HG02588 (cell line): ENCODE measurements at regions not wholly inside any gene's neighbourhood (a gene's known extent, or its start where the extent isn't known, plus 50 kb on each side); places are given as distances from the start of the nearest gene placed in this dataset.
"Not testable (repeated sequence)": the region's sequence is repeated elsewhere in the genome, so short reads cannot be mapped to it uniquely, and the experiment has no call there.

ENCODE experiments used
- ATAC-seq: cut with Tn5 transposase; IDR thresholded peaks from one replicate; pipeline ENCODE4 v1.9.1; 2021; ENCODE audit warnings: mild to moderate bottlenecking, moderate library complexity; ENCODE audit not compliant: unreplicated experiment

- ATAC-seq, result not testable (repeated sequence)
Observed at GRCh38 chr7:149930374-149931068, 56.8 kb downstream of the ATP6V0E2 start.

- ATAC-seq, result not testable (repeated sequence)
Observed at GRCh38 chr7:149933776-149934175, 60.0 kb downstream of the ATP6V0E2 start.

GRCh38 chr7:149947346-149947745, 73.6 kb downstream of the ATP6V0E2 start:
- not testable (repeated sequence) for ATAC-seq

GRCh38 chr7:149948444-149948843, 74.7 kb downstream of the ATP6V0E2 start:
- ATAC-seq, result not testable (repeated sequence)

- ATAC-seq, result not testable (repeated sequence)
Observed at GRCh38 chr7:149949863-149950577, 76.3 kb downstream of the ATP6V0E2 start.

- ATAC-seq, result not testable (repeated sequence)
Observed at GRCh38 chr7:149950578-149950924, 76.8 kb downstream of the ATP6V0E2 start.

- not testable (repeated sequence) for ATAC-seq
Observed at GRCh38 chr7:149951579-149951978, 77.8 kb downstream of the ATP6V0E2 start.

- ATAC-seq, result not testable (repeated sequence)
Observed at GRCh38 chr7:149958880-149959279, 85.1 kb downstream of the ATP6V0E2 start.

GRCh38 chr7:149960863-149961262, 87.1 kb downstream of the ATP6V0E2 start:
- ATAC-seq, result not testable (repeated sequence)

GRCh38 chr7:149961878-149962277, 88.1 kb downstream of the ATP6V0E2 start:
- ATAC-seq, result not testable (repeated sequence)

GRCh38 chr7:149962685-149963319, 89.0 kb downstream of the ATP6V0E2 start:
- ATAC-seq, result not testable (repeated sequence)

GRCh38 chr7:149963985-149964384, 90.2 kb downstream of the ATP6V0E2 start:
- not testable (repeated sequence) for ATAC-seq

GRCh38 chr7:149966444-149966843, 92.7 kb downstream of the ATP6V0E2 start:
- ATAC-seq, result not testable (repeated sequence)

- not testable (repeated sequence) for ATAC-seq
Observed at GRCh38 chr7:149972977-149973376, 99.2 kb downstream of the ATP6V0E2 start.

- ATAC-seq, result not testable (repeated sequence)
Observed at GRCh38 chr7:149973681-149974080, 99.9 kb downstream of the ATP6V0E2 start.

- not testable (repeated sequence) for ATAC-seq
Observed at GRCh38 chr7:149975608-149976007, 101.8 kb downstream of the ATP6V0E2 start.

GRCh38 chr7:149978537-149978936, 104.8 kb downstream of the ATP6V0E2 start:
- ATAC-seq, result not testable (repeated sequence)

- not testable (repeated sequence) for ATAC-seq
Observed at GRCh38 chr7:149978944-149979343, 105.2 kb downstream of the ATP6V0E2 start.

GRCh38 chr7:149982537-149983112, 108.9 kb downstream of the ATP6V0E2 start:
- ATAC-seq, result not testable (repeated sequence)

- ATAC-seq, result not testable (repeated sequence)
Observed at GRCh38 chr7:149986866-149987265, 113.1 kb downstream of the ATP6V0E2 start.

- ATAC-seq, result not testable (repeated sequence)
Observed at GRCh38 chr7:149991652-149992302, 118.0 kb downstream of the ATP6V0E2 start.
